Prostate gland (tissue), 2 donors: ENCODE measurements at regions not wholly inside any gene's neighbourhood (a gene's known extent, or its start where the extent isn't known, plus 50 kb on each side); places are given as distances from the start of the nearest gene placed in this dataset.

Experiments used
- DNase-seq: peaks from one replicate; pipeline ENCODE4 v3.0.0-alpha.2; 2019; ENCODE audit warnings: low spot score
- H3K27ac ChIP-seq, 2 donors: fragments of 200-600 bp; sonication (generic); 2 replicates each; pipeline ENCODE4 v1.5.1; 2017 to 2019
- H3K27me3 ChIP-seq: fragments of 200-600 bp; sonication (generic); replicated peaks from 2 replicates; pipeline ENCODE4 v1.5.1; 2019; ENCODE audit not compliant: insufficient read depth
- H3K36me3 ChIP-seq, 2 donors: fragments of 200-600 bp; sonication (generic); 1 replicate in 1 of 2; 2 replicates in 1 of 2; pipeline versions ENCODE4 v1.5.1 to v1.8.1; 2017 to 2019
- H3K4me1 ChIP-seq: fragments of 200-600 bp; sonication (generic); replicated peaks from 2 replicates; pipeline ENCODE4 v1.5.1; 2019
- H3K4me3 ChIP-seq, 2 donors: fragments of 200-600 bp; sonication (generic); 2 replicates each; pipeline ENCODE4 v1.5.1; 2017 to 2019
- H3K9me3 ChIP-seq: fragments of 200-600 bp; sonication (generic); 2 replicates; pipeline ENCODE4 v1.5.1; 2017
- POLR2A ChIP-seq: fragments of 450-650 bp; IDR thresholded peaks from one replicate; pipeline ENCODE4 v1.6.1; 2016; ENCODE audit warnings: antibody characterized with exemption, mild to moderate bottlenecking
- POLR2AphosphoS5 ChIP-seq: sonication (generic); formaldehyde crosslinking; IDR thresholded peaks from one replicate; pipeline ENCODE4 v1.6.1; 2017; ENCODE audit warnings: antibody characterized with exemption
- WGBS: methylation state at CpG from one replicate; pipeline ENCODE4 v1.1.5; 2018; 5-methylcytosine and 5-hydroxymethylcytosine counted together
- intact Hi-C: fragments of 100-400 bp; cut with DNase I; formaldehyde crosslinking; loops from one replicate; pipeline ENCODE4 v1.14.2; 2022
- TF ChIP-seq, protein P1 (sequence below), 4 experiments: fragments of 200-600 bp in 2 of 4; fragments of 450-650 bp in 2 of 4; sonication (generic) in 2 of 4; IDR thresholded peaks; 1 replicate in 3 of 4; 2 replicates in 1 of 4; pipeline ENCODE4 v1.5.1; 2016 to 2019; ENCODE audit warnings: antibody characterized with exemption in 4 of 4, mild to moderate bottlenecking in 2 of 4, moderate library complexity in 2 of 4

DNA sequence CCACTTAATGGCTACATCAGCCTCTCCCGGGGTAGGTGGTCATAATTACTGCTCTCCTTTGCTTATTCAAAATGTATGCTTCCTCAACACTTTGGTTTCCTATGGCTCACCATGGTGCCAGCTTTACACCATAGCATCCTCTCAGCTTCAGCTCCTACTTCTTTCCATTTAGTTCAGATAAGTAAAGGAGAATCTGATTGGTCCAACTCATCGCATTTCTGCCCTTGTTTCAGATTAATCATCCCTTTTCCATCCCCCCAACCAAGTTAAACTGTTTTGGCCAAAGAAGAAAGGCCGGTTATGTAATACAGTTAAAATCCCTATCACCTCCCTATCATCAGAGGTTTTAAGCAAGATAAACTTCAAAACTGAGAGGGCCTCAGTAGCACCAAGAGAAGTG lies 130.5 kb downstream of the CETN3 start:
- H3K27me3 ChIP-seq = no peaks in the 10 kb centered on the region
- 80% methylated on average over 3 of the region's 3 CpGs for WGBS
- intact Hi-C loops = no loop called here

DNA sequence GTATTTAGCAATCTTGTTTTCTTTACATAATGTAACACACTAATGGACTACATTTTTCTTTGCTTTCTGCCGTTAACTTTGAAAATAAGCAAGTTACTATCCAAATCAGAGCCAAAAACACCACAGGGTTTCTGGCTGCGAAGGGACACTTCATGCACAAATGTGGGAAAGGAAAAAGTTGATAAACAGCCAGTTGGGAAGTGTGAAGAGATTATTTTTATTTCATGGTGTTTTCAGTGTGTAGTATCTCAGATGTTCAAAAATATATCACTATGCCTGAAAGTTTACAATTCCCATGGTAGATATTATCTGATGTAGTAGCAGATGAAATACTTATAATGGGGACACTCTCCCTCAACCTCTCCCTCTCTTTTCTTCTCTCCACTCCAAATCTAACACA lies 135.3 kb downstream of the CETN3 start:
- intact Hi-C loops = no loop called here
- no peaks in the 10 kb centered on the region for H3K4me1 ChIP-seq
- no peak overlapping the region for H3K27ac ChIP-seq
- H3K27me3 ChIP-seq = no peaks in the 10 kb centered on the region
- no peaks in the 10 kb centered on the region for H3K9me3 ChIP-seq
- WGBS = 47% methylated on average over 2 of the region's 2 CpGs
- TF ChIP-seq, protein P1, sequence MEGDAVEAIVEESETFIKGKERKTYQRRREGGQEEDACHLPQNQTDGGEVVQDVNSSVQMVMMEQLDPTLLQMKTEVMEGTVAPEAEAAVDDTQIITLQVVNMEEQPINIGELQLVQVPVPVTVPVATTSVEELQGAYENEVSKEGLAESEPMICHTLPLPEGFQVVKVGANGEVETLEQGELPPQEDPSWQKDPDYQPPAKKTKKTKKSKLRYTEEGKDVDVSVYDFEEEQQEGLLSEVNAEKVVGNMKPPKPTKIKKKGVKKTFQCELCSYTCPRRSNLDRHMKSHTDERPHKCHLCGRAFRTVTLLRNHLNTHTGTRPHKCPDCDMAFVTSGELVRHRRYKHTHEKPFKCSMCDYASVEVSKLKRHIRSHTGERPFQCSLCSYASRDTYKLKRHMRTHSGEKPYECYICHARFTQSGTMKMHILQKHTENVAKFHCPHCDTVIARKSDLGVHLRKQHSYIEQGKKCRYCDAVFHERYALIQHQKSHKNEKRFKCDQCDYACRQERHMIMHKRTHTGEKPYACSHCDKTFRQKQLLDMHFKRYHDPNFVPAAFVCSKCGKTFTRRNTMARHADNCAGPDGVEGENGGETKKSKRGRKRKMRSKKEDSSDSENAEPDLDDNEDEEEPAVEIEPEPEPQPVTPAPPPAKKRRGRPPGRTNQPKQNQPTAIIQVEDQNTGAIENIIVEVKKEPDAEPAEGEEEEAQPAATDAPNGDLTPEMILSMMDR (IDR thresholded peaks at IDR 0.05) = no peak
- DNase-seq = no peak
- H3K36me3 ChIP-seq = no peaks in the 10 kb centered on the region
- no peak overlapping the region for H3K4me3 ChIP-seq

More for the DNA sequence above, 130.5 kb downstream of the CETN3 start:
- no peak overlapping the region for H3K27ac ChIP-seq
- no peak for TF ChIP-seq POLR2A
- TF ChIP-seq, protein P1 (IDR thresholded peaks at IDR 0.05) = no peak
- no peak for TF ChIP-seq POLR2AphosphoS5
- H3K9me3 ChIP-seq = no peaks in the 10 kb centered on the region
- H3K4me3 ChIP-seq = no peak overlapping the region
- no peak for DNase-seq
- H3K4me1 ChIP-seq = no peaks in the 10 kb centered on the region
- no peaks in the 10 kb centered on the region for H3K36me3 ChIP-seq

DNA sequence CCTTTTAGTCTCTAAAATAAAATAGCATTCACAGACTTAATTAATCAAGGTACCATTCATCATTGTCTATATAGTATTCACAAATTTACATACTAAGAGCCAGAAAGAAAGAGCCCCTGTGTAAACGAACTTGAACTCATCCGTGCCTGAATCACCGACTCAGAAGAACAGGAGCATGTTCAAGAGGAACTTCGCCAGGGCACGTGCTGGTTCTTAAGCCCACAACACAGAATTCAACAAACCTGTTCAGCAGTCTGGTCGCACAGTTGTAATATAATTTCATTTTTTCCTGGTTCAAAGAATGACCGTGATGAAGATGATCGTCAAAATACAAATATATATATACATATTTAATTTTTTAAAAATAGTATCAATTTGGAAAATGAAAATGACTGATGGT lies 141.9 kb downstream of the CETN3 start:
- Histone ChIP-seq H3K27me3 (no peaks in the 10 kb centered on the region), H3K4me1 (no peaks in the 10 kb centered on the region), H3K36me3 (no peaks in the 10 kb centered on the region), H3K9me3 (no peaks in the 10 kb centered on the region), H3K4me3 (no peak overlapping the region), H3K27ac (no peak overlapping the region)
- 69% methylated on average over 8 of the region's 8 CpGs for WGBS
- intact Hi-C loops = no loop called here
- DNase-seq = no peak
- TF ChIP-seq, protein P1 (IDR thresholded peaks at IDR 0.05) = no peak
- TF ChIP-seq POLR2AphosphoS5 = no peak
- TF ChIP-seq POLR2A = no peak

DNA sequence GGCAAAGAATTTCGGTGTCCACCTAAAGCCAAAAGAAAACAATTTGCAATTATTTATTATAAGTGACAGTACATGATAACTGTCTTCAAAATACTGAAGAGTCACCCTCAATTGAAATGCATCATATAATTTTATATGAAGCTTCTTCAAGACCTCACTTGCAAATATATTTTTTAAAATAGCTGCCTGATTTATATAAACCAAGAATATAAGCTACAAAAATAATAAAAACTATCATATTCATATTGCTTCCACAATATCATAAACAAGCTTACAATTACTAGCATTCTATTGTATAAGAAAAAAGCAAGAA lies 144.1 kb downstream of the CETN3 start:
- no peak overlapping the region for H3K4me3 ChIP-seq
- no peak for DNase-seq
- no peaks in the 10 kb centered on the region for H3K27me3 ChIP-seq
- 7% methylated on average over 1 of the region's 1 CpG for WGBS
- H3K9me3 ChIP-seq = no peaks in the 10 kb centered on the region
- H3K27ac ChIP-seq = no peak overlapping the region
- H3K4me1 ChIP-seq = no peaks in the 10 kb centered on the region
- H3K36me3 ChIP-seq = no peaks in the 10 kb centered on the region
- TF ChIP-seq POLR2A (no peak), POLR2AphosphoS5 (no peak)
- TF ChIP-seq, protein P1 (IDR thresholded peaks at IDR 0.05) = no peak
- intact Hi-C loops = loop anchor here (2.0 kb wide), 1 partner anchor 1537 kb away; no protein-coding TSS in a partner anchor

DNA sequence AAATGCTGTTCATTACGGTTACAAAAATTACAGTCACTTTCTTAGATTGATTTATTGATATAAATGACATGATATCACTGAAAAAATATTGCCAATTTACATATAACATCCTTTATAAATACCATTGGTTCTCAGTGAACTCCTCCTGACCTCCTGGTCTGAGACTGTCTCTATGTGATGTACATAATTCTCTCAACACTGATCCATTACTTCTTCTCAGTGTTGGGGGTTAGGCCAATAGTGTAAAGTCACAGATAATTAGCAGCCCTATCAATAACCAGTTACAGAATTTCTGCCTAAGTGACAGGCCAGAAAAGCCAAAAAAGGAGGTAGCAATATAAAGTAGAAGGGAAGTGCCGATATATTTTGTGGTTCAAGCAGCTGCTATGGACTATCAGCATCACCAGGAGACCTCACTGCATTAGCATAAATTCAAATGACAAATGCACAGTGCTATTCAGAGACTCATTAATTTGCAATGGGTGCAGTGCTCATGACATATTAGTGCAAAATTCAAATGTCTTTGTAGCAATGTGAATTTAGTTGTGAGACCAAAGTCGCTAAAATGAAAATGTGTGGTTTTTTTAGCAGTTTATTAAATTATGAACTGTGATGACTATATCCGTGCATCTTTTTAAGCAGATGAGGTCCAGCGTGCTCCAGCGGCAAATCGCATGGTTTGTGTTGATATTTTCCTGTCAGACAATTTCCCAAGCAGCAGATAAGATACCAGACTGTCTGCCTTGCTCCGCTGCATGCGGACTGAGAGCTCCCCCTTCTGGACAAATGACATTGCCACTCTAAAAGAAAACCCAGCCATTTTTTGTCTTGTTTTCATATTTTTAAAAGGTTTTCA lies 144.6 kb downstream of the CETN3 start:
- Histone ChIP-seq H3K36me3 (no peaks in the 10 kb centered on the region), H3K27ac (no peak overlapping the region), H3K4me1 (no peaks in the 10 kb centered on the region), H3K9me3 (no peaks in the 10 kb centered on the region), H3K27me3 (no peaks in the 10 kb centered on the region), H3K4me3 (no peak overlapping the region)
- peak; percentile 47 for DNase-seq
- TF ChIP-seq, protein P1 (IDR thresholded peaks at IDR 0.05) = peak; percentile 62 to 79 (median 77)
- TF ChIP-seq POLR2A = no peak
- TF ChIP-seq POLR2AphosphoS5 = peak; percentile 6
- 27% methylated on average over 9 of the region's 9 CpGs for WGBS
- intact Hi-C loops = loop anchor here (2.0 kb wide), 1 partner anchor 1536 kb away; no protein-coding TSS in a partner anchor
